Neuronal stem cell (in vitro differentiated cells): ENCODE measurements at regions not wholly inside any gene's neighbourhood (a gene's known extent, or its start where the extent isn't known, plus 50 kb on each side); places are given as distances from the start of the nearest gene placed in this dataset.

ENCODE experiments used
- DNase-seq: peaks from one replicate; pipeline ENCODE4 v3.0.0-alpha.2; 2013; ENCODE audit warnings: low spot score
- H2AFZ ChIP-seq: one replicate; pipeline ENCODE4 v1.6.1; 2013; ENCODE audit warnings: mild to moderate bottlenecking, low read length, inconsistent platforms
- H2AK5ac ChIP-seq: 2 replicates; pipeline ENCODE4 v1.6.1; 2013; ENCODE audit warnings: low read depth, mild to moderate bottlenecking, inconsistent platforms, low read length, moderate library complexity, mixed read lengths
- H2BK120ac ChIP-seq: 2 replicates; pipeline ENCODE4 v1.6.1; 2013; ENCODE audit warnings: low read depth, mild to moderate bottlenecking, inconsistent platforms, low read length, moderate library complexity, mixed read lengths
- H2BK12ac ChIP-seq: one replicate; pipeline ENCODE4 v1.6.1; 2013; ENCODE audit warnings: low read length, inconsistent platforms
- H2BK15ac ChIP-seq: 2 replicates; pipeline ENCODE4 v1.6.1; 2013; ENCODE audit warnings: mild to moderate bottlenecking, low read length, inconsistent platforms, mixed read lengths
- H2BK5ac ChIP-seq: one replicate; pipeline ENCODE4 v1.6.1; 2013; ENCODE audit warnings: inconsistent platforms, mild to moderate bottlenecking, low read length, moderate library complexity
- H3K14ac ChIP-seq: one replicate; pipeline ENCODE4 v1.6.1; 2013; ENCODE audit warnings: low read length, inconsistent platforms
- H3K18ac ChIP-seq: 2 replicates; pipeline ENCODE4 v1.6.1; 2013; ENCODE audit warnings: low read length, inconsistent platforms
- H3K23ac ChIP-seq: 2 replicates; pipeline ENCODE4 v1.6.1; 2013; ENCODE audit warnings: low read depth, mild to moderate bottlenecking, mixed read lengths, low read length, inconsistent platforms; ENCODE audit not compliant: poor library complexity
- H3K27ac ChIP-seq: replicated peaks from 3 replicates; pipeline ENCODE4 v1.5.1; 2013; ENCODE audit warnings: low read length, inconsistent platforms
- H3K27me3 ChIP-seq, 3 experiments: 2 replicates each; pipeline ENCODE4 v1.6.1; 2013; ENCODE audit warnings: low read length in 3 of 3, mild to moderate bottlenecking in 2 of 3, inconsistent platforms in 1 of 3, low read depth in 1 of 3, mixed read lengths in 1 of 3, moderate library complexity in 1 of 3; ENCODE audit not compliant: control insufficient read depth in 3 of 3, insufficient read depth in 3 of 3
- H3K36me3 ChIP-seq, 2 donors: replicated peaks in 1 of 2; 2 replicates each; pipeline ENCODE4 v1.6.1; 2013; ENCODE audit warnings: low read length in 2 of 2; ENCODE audit not compliant: control insufficient read depth in 2 of 2, insufficient read depth in 2 of 2
- H3K4ac ChIP-seq: 2 replicates; pipeline ENCODE4 v1.6.1; 2013; ENCODE audit warnings: inconsistent platforms, mild to moderate bottlenecking, low read length, moderate library complexity
- H3K4me1 ChIP-seq, 2 donors: 1 replicate in 1 of 2; 2 replicates in 1 of 2; pipeline ENCODE4 v1.6.1; 2013; ENCODE audit warnings: low read length in 2 of 2, low read depth in 1 of 2; ENCODE audit not compliant: control insufficient read depth in 2 of 2, insufficient read depth in 1 of 2
- H3K4me2 ChIP-seq: one replicate; pipeline ENCODE4 v1.6.1; 2013; ENCODE audit warnings: mild to moderate bottlenecking, low read length, inconsistent platforms; ENCODE audit not compliant: insufficient read depth, poor library complexity, severe bottlenecking
- H3K4me3 ChIP-seq, 2 donors: 2 replicates each; pipeline ENCODE4 v1.5.1; 2013; ENCODE audit warnings: low read length in 2 of 2, mild to moderate bottlenecking in 2 of 2, inconsistent platforms in 1 of 2, moderate library complexity in 1 of 2
- H3K79me1 ChIP-seq: one replicate; pipeline ENCODE4 v1.6.1; 2013; ENCODE audit warnings: low read depth, mild to moderate bottlenecking, inconsistent platforms, low read length, moderate library complexity
- H3K9ac ChIP-seq: one replicate; pipeline ENCODE4 v1.6.1; 2013; ENCODE audit warnings: mild to moderate bottlenecking, low read depth, low read length, inconsistent platforms; ENCODE audit not compliant: poor library complexity
- H3K9me3 ChIP-seq, 2 donors: replicated peaks in 1 of 2; 2 replicates each; pipeline versions ENCODE3 to v1.6.1; 2013; ENCODE audit warnings: low read length in 2 of 2, mild to moderate bottlenecking in 2 of 2, inconsistent platforms in 1 of 2, low read depth in 1 of 2, mixed read lengths in 1 of 2, moderate library complexity in 1 of 2; ENCODE audit not compliant: control insufficient read depth in 2 of 2, insufficient read depth in 1 of 2
- H4K8ac ChIP-seq: one replicate; pipeline ENCODE4 v1.6.1; 2013; ENCODE audit warnings: low read depth, mild to moderate bottlenecking, inconsistent platforms, low read length, moderate library complexity
- H4K91ac ChIP-seq: one replicate; pipeline ENCODE4 v1.6.1; 2013; ENCODE audit warnings: low read length, low read depth, mild to moderate bottlenecking, inconsistent platforms; ENCODE audit not compliant: poor library complexity
- WGBS, 2 donors: extraction: QIAGEN DNeasy Blood & Tissue Kit; methylation state at CpG; one replicate each; pipeline ENCODE4 v1.1.7; 2013; ENCODE audit warnings: missing lambda C conversion rate in 2 of 2, mixed read lengths in 1 of 2; ENCODE audit not compliant: insufficient read length in 2 of 2, insufficient replicate concordance in 1 of 2; ENCODE audit errors: extremely low coverage in 2 of 2; 5-methylcytosine and 5-hydroxymethylcytosine counted together

- Histone ChIP-seq H2BK5ac (no peak overlapping the region), H3K18ac (no peak overlapping the region), H3K4ac (no peak overlapping the region), H2BK12ac (no peak overlapping the region), H2AFZ (peak overlapping the region; percentile 73), H2BK120ac (no peak overlapping the region), H3K36me3 (no peaks in the 10 kb centered on the region), H3K9ac (no peak overlapping the region), H3K4me1 (peaks cover 0 to 3% of the 10 kb centered on the region in 2 donors), H4K91ac (no peak overlapping the region), H3K4me2 (no peak overlapping the region), H3K23ac (no peak overlapping the region), H2BK15ac (no peak overlapping the region), H3K9me3 (no peaks in the 10 kb centered on the region), H4K8ac (no peak overlapping the region), H3K27ac (no peak overlapping the region), H3K27me3 (no peaks in the 10 kb centered on the region), H3K4me3 (no peak overlapping the region), H2AK5ac (no peak overlapping the region), H3K14ac (no peak overlapping the region), H3K79me1 (no peaks in the 10 kb centered on the region)
- no peak for DNase-seq
- WGBS, 2 donors, result no CpG with 5 or more reads among the region's 4 CpGs
Measured at GRCh38 chr5:17952231-17952630, 318.0 kb downstream of the TAF11L14 start.

DNA sequence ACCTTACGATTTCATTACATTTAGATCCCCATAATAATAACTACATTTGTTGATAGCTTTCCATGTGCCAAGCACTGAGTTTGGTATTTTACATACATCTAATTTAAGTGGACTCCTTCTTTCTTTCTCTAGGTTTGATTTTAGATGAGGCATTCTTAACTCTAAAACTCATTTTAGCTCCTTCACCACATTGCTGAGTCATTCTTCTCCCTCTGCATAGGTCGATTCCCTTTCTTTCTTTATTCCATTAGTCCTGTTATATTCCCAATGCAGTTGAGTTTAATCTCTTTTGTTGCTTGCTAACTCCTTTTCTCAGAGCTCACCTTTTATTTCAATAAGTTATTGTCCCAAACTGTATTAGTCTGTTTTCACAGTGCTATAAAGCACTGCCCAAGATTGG is 329.8 kb downstream of the TAF11L14 start:
- Histone ChIP-seq H3K9ac (no peak overlapping the region), H2AK5ac (no peak overlapping the region), H2AFZ (no peak overlapping the region), H3K4me1 (no peaks in the 10 kb centered on the region), H3K4ac (no peak overlapping the region), H3K27me3 (no peaks in the 10 kb centered on the region), H4K91ac (no peak overlapping the region), H2BK120ac (no peak overlapping the region), H3K79me1 (no peaks in the 10 kb centered on the region), H3K36me3 (no peaks in the 10 kb centered on the region), H3K23ac (no peak overlapping the region), H2BK12ac (no peak overlapping the region), H4K8ac (no peak overlapping the region), H3K9me3 (no peaks in the 10 kb centered on the region), H3K18ac (no peak overlapping the region), H3K4me3 (no peak overlapping the region), H2BK5ac (no peak overlapping the region), H2BK15ac (no peak overlapping the region), H3K27ac (no peak overlapping the region), H3K4me2 (no peak overlapping the region), H3K14ac (no peak overlapping the region)
- no CpG with 5 or more reads among the region's 2 CpGs for WGBS, 2 donors
- no peak for DNase-seq

- no CpG with 5 or more reads among the region's 5 CpGs for WGBS, 2 donors
- no peak overlapping the region for H2AFZ ChIP-seq
- H3K14ac ChIP-seq, result no peak overlapping the region
Measured at GRCh38 chr5:17966640-17967402, 332.6 kb downstream of the TAF11L14 start.

GRCh38 chr5:17976404-17976803 is 342.1 kb downstream of the TAF11L14 start:
- H3K36me3 ChIP-seq, result no peaks in the 10 kb centered on the region
- H2AK5ac ChIP-seq, result no peak overlapping the region
- no peak overlapping the region for H3K4ac ChIP-seq
- H2BK120ac ChIP-seq, result no peak overlapping the region
- no peaks in the 10 kb centered on the region for H3K79me1 ChIP-seq
- WGBS, 2 donors, result no CpG with 5 or more reads among the region's 1 CpG
- no peak overlapping the region for H2AFZ ChIP-seq
- no peaks in the 10 kb centered on the region for H3K9me3 ChIP-seq
- DNase-seq, result no peak
- no peak overlapping the region for H3K18ac ChIP-seq
- no peak overlapping the region for H4K91ac ChIP-seq
- no peak overlapping the region for H2BK15ac ChIP-seq
- H3K4me3 ChIP-seq, result no peak overlapping the region
- no peak overlapping the region for H3K4me2 ChIP-seq
- no peak overlapping the region for H3K9ac ChIP-seq
- H3K4me1 ChIP-seq, result no peaks in the 10 kb centered on the region
- no peaks in the 10 kb centered on the region for H3K27me3 ChIP-seq
- H2BK5ac ChIP-seq, result no peak overlapping the region
- no peak overlapping the region for H4K8ac ChIP-seq
- H2BK12ac ChIP-seq, result no peak overlapping the region
- H3K23ac ChIP-seq, result no peak overlapping the region
- H3K27ac ChIP-seq, result no peak overlapping the region
- no peak overlapping the region for H3K14ac ChIP-seq

More at GRCh38 chr5:17966640-17967402, 332.6 kb downstream of the TAF11L14 start:
- Histone ChIP-seq H3K9ac (peak overlapping the region; percentile 47), H2BK15ac (peak overlapping the region; percentile 4), H2BK12ac (no peak overlapping the region), H2AK5ac (no peak overlapping the region), H3K4me1 (no peaks in the 10 kb centered on the region), H3K23ac (no peak overlapping the region), H3K27ac (no peak overlapping the region), H3K9me3 (no peaks in the 10 kb centered on the region), H3K4me3 (peak overlapping the region in 1 of 2 donors; percentile 57), H3K27me3 (no peaks in the 10 kb centered on the region), H3K36me3 (no peaks in the 10 kb centered on the region), H3K79me1 (no peaks in the 10 kb centered on the region), H4K8ac (no peak overlapping the region), H3K4me2 (no peak overlapping the region), H2BK120ac (no peak overlapping the region), H4K91ac (no peak overlapping the region), H3K18ac (peak overlapping the region; percentile 5), H3K4ac (no peak overlapping the region), H2BK5ac (no peak overlapping the region)
- DNase-seq, result no peak
